A549 (cell line): ENCODE measurements at regions not wholly inside any gene's neighbourhood (a gene's known extent, or its start where the extent isn't known, plus 50 kb on each side); places are given as distances from the start of the nearest gene placed in this dataset.

Experiments
- EP300 ChIP-seq, 2 experiments: fragments of >200 bp; sonication (Bioruptor Twin); formaldehyde crosslinking; IDR thresholded peaks; 2 replicates in 1 of 2; 3 replicates in 1 of 2; pipeline ENCODE4 v1.6.1; 2016 to 2017
- HEYL ChIP-seq: fragments of 250-450 bp; sonication (Bioruptor Pico); IDR thresholded peaks from 2 replicates; pipeline ENCODE4 v1.8.0; 2021; ENCODE audit warnings: mild to moderate bottlenecking, moderate library complexity
- HOXA7 ChIP-seq: fragments of 250-450 bp; sonication (Bioruptor Pico); IDR thresholded peaks from 2 replicates; pipeline ENCODE4 v1.5.0; 2020; ENCODE audit warnings: mild to moderate bottlenecking, moderate library complexity
- POLR2A ChIP-seq: IDR thresholded peaks from 2 replicates; pipeline ENCODE4 v1.6.1; 2012; ENCODE audit warnings: mild to moderate bottlenecking, low read length
- TF ChIP-seq, protein P1 (sequence below): fragments of >200 bp; sonication (Bioruptor Twin); formaldehyde crosslinking; IDR thresholded peaks from 3 replicates; pipeline ENCODE4 v1.5.1; 2016

DNA sequence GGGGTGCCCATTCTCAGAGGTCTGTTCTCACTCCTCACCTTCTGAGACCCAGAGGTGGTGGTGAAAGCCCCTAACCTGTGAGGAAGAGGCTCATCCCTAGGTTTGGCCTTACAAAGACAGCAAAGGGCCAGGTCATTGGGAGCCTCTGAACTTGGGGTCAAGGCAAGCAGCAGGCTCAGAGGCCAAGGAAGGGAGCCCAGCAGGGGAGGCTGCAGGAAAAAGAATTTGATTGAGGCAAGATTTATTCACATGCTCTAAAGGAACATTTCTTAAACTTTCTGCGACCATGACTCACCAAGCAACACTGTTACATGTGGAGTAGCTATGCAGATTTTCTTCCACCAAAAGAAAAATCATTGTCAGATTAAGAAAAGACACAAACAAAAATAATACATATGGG lies 132.5 kb upstream of the SYT6 start:
- no peak for TF ChIP-seq POLR2A
- TF ChIP-seq, protein P1, sequence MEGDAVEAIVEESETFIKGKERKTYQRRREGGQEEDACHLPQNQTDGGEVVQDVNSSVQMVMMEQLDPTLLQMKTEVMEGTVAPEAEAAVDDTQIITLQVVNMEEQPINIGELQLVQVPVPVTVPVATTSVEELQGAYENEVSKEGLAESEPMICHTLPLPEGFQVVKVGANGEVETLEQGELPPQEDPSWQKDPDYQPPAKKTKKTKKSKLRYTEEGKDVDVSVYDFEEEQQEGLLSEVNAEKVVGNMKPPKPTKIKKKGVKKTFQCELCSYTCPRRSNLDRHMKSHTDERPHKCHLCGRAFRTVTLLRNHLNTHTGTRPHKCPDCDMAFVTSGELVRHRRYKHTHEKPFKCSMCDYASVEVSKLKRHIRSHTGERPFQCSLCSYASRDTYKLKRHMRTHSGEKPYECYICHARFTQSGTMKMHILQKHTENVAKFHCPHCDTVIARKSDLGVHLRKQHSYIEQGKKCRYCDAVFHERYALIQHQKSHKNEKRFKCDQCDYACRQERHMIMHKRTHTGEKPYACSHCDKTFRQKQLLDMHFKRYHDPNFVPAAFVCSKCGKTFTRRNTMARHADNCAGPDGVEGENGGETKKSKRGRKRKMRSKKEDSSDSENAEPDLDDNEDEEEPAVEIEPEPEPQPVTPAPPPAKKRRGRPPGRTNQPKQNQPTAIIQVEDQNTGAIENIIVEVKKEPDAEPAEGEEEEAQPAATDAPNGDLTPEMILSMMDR = no peak
- no peak for TF ChIP-seq HEYL
- TF ChIP-seq EP300 (IDR thresholded peaks at IDR 0.05) = no peak
- no peak for TF ChIP-seq HOXA7 (CRISPR knock-in tag)
